ENCODE measurements at regions not wholly inside any gene's neighbourhood (a gene's known extent, or its start where the extent isn't known, plus 50 kb on each side); places are given as distances from the start of the nearest gene placed in this dataset.

DNA sequence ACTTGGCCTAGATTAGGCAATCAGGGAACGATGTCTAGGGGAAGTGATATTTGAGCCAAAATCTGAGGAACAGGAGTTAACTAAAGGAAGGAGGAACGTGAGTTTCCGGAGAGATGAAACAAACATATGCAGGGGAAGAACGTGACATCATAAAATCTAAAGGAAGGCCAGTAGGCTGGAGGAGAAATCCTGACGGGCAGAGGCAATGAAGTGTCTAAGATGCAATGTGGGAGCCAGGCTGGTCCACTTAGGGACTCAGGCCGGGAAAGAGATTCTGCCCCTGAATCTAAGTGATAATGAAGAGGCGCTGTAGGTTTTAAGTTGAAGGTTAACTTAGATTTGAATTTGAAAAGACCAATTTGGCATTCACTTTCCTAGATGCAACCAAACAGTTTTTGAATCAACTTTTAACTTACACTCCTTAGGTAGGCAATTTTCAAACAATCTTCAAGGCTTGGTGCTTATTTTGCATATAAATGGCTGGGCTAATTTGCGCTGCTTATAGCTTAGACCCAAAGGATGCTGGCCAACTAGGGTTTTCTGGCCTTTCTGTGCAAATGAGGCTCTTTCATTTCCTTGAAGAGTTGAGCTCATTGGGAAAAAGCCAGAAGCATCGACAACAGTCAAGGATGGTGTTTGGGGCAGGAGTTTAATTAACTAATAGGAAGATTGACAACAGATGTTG is 221.7 kb downstream of the SOX11 start:
- no peak for DNase-seq (ENCODE audit: low read depth)
- no peak overlapping the region for H3K4me3 ChIP-seq (ENCODE audit: low read depth, low read length)
- no peaks in the 10 kb centered on the region for H3K27me3 ChIP-seq (ENCODE audit: control insufficient read depth, insufficient read depth, low read length)
- TF ChIP-seq, protein P1, sequence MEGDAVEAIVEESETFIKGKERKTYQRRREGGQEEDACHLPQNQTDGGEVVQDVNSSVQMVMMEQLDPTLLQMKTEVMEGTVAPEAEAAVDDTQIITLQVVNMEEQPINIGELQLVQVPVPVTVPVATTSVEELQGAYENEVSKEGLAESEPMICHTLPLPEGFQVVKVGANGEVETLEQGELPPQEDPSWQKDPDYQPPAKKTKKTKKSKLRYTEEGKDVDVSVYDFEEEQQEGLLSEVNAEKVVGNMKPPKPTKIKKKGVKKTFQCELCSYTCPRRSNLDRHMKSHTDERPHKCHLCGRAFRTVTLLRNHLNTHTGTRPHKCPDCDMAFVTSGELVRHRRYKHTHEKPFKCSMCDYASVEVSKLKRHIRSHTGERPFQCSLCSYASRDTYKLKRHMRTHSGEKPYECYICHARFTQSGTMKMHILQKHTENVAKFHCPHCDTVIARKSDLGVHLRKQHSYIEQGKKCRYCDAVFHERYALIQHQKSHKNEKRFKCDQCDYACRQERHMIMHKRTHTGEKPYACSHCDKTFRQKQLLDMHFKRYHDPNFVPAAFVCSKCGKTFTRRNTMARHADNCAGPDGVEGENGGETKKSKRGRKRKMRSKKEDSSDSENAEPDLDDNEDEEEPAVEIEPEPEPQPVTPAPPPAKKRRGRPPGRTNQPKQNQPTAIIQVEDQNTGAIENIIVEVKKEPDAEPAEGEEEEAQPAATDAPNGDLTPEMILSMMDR (IDR thresholded peaks at IDR 0.05; ENCODE audit: insufficient read depth, low read depth, low read length): no peak
- CTCF ChIA-PET: no interaction called here
- POLR2A ChIA-PET: no interaction called here
- no peaks in the 10 kb centered on the region for H3K36me3 ChIP-seq (ENCODE audit: control insufficient read depth, insufficient read depth, low read length)

DNA sequence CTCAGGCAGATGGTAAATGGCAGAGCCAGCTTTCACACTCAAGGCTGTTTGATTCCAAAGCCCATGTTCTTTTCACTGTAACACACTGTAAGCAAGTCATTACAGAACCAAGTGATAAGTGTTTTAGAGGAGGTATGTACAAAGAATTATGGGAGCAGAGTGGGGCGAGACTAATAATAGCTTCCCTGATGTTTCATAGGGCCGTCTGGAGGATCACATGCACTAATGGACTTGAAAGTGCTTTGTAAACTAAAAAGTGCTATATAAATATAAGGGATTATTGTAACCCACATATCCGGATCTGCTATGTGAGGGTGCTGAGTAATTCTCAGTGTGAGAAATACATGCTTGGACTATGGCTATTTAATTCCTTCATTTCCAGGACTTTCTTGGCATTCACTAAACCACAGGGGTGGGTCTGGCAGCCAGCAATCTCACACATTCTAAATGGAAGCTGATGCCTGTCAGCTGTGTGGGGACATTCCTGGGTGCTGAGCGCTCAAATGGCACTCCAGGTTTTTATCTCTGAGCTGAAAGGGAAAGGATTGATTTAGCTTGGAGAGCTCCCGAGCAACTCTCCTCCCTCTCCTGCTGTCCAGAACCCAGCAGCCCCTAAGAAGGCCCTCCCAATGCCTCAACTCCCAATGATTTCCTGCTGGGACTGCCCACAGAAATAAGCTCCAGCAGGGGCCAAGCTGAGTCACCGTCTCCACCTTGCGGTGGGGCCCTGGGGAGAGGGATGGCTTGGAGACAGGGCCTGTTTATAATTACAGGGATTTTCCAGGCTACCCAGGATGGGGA is 222.8 kb downstream of the SOX11 start:
- H3K27me3 ChIP-seq (ENCODE audit: control insufficient read depth, insufficient read depth, low read length): no peaks in the 10 kb centered on the region
- no peaks in the 10 kb centered on the region for H3K36me3 ChIP-seq (ENCODE audit: control insufficient read depth, insufficient read depth, low read length)
- TF ChIP-seq, protein P1 (IDR thresholded peaks at IDR 0.05; ENCODE audit: insufficient read depth, low read depth, low read length): no peak
- DNase-seq (ENCODE audit: low read depth): no peak
- CTCF ChIA-PET: no interaction called here
- H3K4me3 ChIP-seq (ENCODE audit: low read depth, low read length): no peak overlapping the region
- POLR2A ChIA-PET: no interaction called here

DNA sequence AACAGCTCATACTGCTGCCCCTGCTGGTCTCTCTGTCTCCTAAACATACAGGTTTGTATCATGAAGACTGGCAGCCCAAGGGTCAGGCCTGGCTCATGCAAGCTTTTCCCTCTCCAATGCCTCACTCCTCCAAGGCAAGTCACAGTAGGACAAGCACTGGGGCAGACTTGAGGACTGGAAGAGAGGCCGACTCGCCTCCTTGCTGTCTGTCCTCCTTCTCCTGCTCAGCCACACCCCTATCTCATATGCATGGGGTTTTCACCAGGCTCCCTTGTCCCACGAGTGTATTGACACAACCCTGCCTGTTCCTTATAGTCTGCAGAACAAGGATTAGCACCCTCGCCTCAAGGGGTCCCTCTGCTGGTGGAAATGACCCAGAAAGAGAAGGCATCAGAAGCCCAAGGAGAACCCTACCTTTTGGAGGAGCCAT is 223.7 kb downstream of the SOX11 start:
- Histone ChIP-seq H3K27me3 (ENCODE audit: control insufficient read depth, insufficient read depth, low read length) (no peaks in the 10 kb centered on the region), H3K4me3 (ENCODE audit: low read depth, low read length) (no peak overlapping the region), H3K36me3 (ENCODE audit: control insufficient read depth, insufficient read depth, low read length) (no peaks in the 10 kb centered on the region)
- POLR2A ChIA-PET: no interaction called here
- CTCF ChIA-PET: no interaction called here
- TF ChIP-seq, protein P1 (IDR thresholded peaks at IDR 0.05; ENCODE audit: insufficient read depth, low read depth, low read length): no peak
- DNase-seq (ENCODE audit: low read depth): no peak

DNA sequence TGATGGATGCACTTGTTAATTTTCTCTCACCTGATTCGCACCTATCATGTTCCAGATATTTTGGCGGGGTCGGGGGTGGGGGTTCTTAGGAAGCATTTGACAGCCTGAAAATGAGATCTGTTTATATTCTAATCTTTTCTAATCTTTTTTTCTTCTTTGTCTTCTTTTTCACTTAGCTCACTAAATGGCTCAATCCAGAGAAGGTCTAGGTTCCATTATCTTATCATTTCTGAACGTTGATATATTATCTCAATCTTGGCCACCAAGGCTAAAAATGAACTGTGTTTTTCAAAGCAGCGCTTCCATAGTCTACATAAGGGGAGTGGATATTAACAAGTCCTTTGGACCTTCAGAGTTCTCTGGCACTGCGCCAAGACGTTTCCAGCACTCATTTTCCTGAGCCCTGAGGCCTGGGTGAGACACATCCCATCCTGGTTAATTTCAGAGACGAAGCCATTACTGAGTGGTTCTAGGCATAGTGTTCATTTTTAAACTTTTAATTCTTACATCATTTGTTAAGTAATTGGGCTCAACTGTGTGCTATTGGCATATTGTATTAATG is 229.0 kb downstream of the SOX11 start:
- Histone ChIP-seq H3K36me3 (ENCODE audit: control insufficient read depth, insufficient read depth, low read length) (no peaks in the 10 kb centered on the region), H3K27me3 (ENCODE audit: control insufficient read depth, insufficient read depth, low read length) (no peaks in the 10 kb centered on the region), H3K4me3 (ENCODE audit: low read depth, low read length) (no peak overlapping the region)
- ChIA-PET POLR2A (no interaction called here), CTCF (no interaction called here)
- no peak for DNase-seq (ENCODE audit: low read depth)
- TF ChIP-seq, protein P1 (IDR thresholded peaks at IDR 0.05; ENCODE audit: insufficient read depth, low read depth, low read length): no peak
